Astrocyte (in vitro differentiated cells and primary cell): ENCODE measurements at regions not wholly inside any gene's neighbourhood (a gene's known extent, or its start where the extent isn't known, plus 50 kb on each side); places are given as distances from the start of the nearest gene placed in this dataset.

Experiments
- DNase-seq: peaks from one replicate; pipeline ENCODE4 v3.0.0-alpha.2; 2010; ENCODE audit warnings: low read depth
- FAIRE-seq: peaks from 2 replicates; lab custom pipeline; 2011; peaks lifted over from hg19 to GRCh38; lab: Jason Lieb, UNC
- H2AFZ ChIP-seq: 2 replicates; pipeline ENCODE4 v1.6.0; 2012; ENCODE audit warnings: low read depth, low read length, inconsistent platforms
- H3K27ac ChIP-seq: 2 replicates; pipeline ENCODE4 v1.5.1; 2011; ENCODE audit warnings: low read depth, low read length, inconsistent platforms
- H3K27me3 ChIP-seq: 2 replicates; pipeline ENCODE4 v1.6.0; 2011; ENCODE audit warnings: low read length, inconsistent platforms; ENCODE audit not compliant: insufficient read depth
- H3K36me3 ChIP-seq: 2 replicates; pipeline ENCODE4 v1.5.1; 2011; ENCODE audit warnings: low read length, inconsistent platforms; ENCODE audit not compliant: insufficient read depth
- H3K4me1 ChIP-seq: 2 replicates; pipeline ENCODE4 v1.5.1; 2011; ENCODE audit warnings: low read length, inconsistent platforms; ENCODE audit not compliant: insufficient read depth
- H3K4me2 ChIP-seq: 2 replicates; pipeline ENCODE4 v1.6.0; 2012; ENCODE audit warnings: low read length, inconsistent platforms
- H3K4me3 ChIP-seq: 2 replicates; pipeline ENCODE4 v1.5.1; 2011; ENCODE audit warnings: low read depth, mild to moderate bottlenecking, low read length, inconsistent platforms; ENCODE audit not compliant: insufficient read depth
- H3K79me2 ChIP-seq: 2 replicates; pipeline ENCODE4 v1.6.0; 2012; ENCODE audit warnings: mild to moderate bottlenecking, low read length, inconsistent platforms; ENCODE audit not compliant: insufficient read depth
- H3K9ac ChIP-seq: 2 replicates; pipeline ENCODE4 v1.6.0; 2012; ENCODE audit warnings: mild to moderate bottlenecking, low read length, inconsistent platforms
- H3K9me3 ChIP-seq: 2 replicates; pipeline ENCODE4 v1.5.1; 2012; ENCODE audit warnings: low read depth, mild to moderate bottlenecking, low read length, inconsistent platforms; ENCODE audit not compliant: insufficient read depth
- H4K20me1 ChIP-seq: 2 replicates; pipeline ENCODE4 v1.6.0; 2012; ENCODE audit warnings: low read length, inconsistent platforms; ENCODE audit not compliant: insufficient read depth
- H3K27ac Mint-ChIP-seq: one replicate; pipeline ENCODE4 v1.8.0; 2021; ENCODE audit warnings: mild to moderate bottlenecking, mixed read lengths; ENCODE audit not compliant: unreplicated experiment
- H3K27me3 Mint-ChIP-seq: one replicate; pipeline ENCODE4 v1.8.0; 2021; ENCODE audit warnings: low read depth, mixed read lengths; ENCODE audit not compliant: unreplicated experiment
- H3K36me3 Mint-ChIP-seq: one replicate; pipeline ENCODE4 v1.8.0; 2021; ENCODE audit warnings: low read depth, mixed read lengths; ENCODE audit not compliant: unreplicated experiment
- H3K4me1 Mint-ChIP-seq: one replicate; pipeline ENCODE4 v1.8.0; 2021; ENCODE audit warnings: low read depth, mixed read lengths; ENCODE audit not compliant: unreplicated experiment
- H3K4me3 Mint-ChIP-seq: one replicate; pipeline ENCODE4 v1.8.0; 2021; ENCODE audit warnings: mild to moderate bottlenecking, moderate library complexity, mixed read lengths; ENCODE audit not compliant: unreplicated experiment
- H3K9me3 Mint-ChIP-seq: one replicate; pipeline ENCODE4 v1.8.0; 2021; ENCODE audit warnings: mild to moderate bottlenecking, mixed read lengths; ENCODE audit not compliant: unreplicated experiment
- CTCF ChIP-seq: IDR thresholded peaks from 2 replicates; pipeline ENCODE4 v1.5.1; 2011; ENCODE audit warnings: low read depth, mild to moderate bottlenecking, inconsistent platforms, low read length, moderate library complexity; ENCODE audit not compliant: insufficient read depth
- EZH2 ChIP-seq: IDR thresholded peaks from 2 replicates; pipeline ENCODE4 v1.6.1; 2012; ENCODE audit warnings: mild to moderate bottlenecking, low read length, inconsistent platforms; ENCODE audit not compliant: insufficient read depth

GRCh38 chr10:3623746-3624145 lies 161.3 kb downstream of the KLF6 start:
- Histone ChIP-seq H3K36me3 (no peaks in the 10 kb centered on the region), H3K4me1 (peaks cover 29% of the 10 kb centered on the region), H3K4me2 (peak overlapping the region; percentile 52), H2AFZ (no peak overlapping the region), H3K79me2 (no peaks in the 10 kb centered on the region), H3K4me3 (no peak overlapping the region), H3K9me3 (no peaks in the 10 kb centered on the region), H3K27me3 (no peaks in the 10 kb centered on the region), H4K20me1 (no peaks in the 10 kb centered on the region), H3K9ac (peak overlapping the region; percentile 33), H3K27ac (peak overlapping the region; percentile 45)
- DNase-seq (peak; percentile 83), FAIRE-seq (peak; percentile 17)
- no peaks in the 10 kb centered on the region for H3K36me3 Mint-ChIP-seq
- peaks cover 23% of the 10 kb centered on the region for H3K4me1 Mint-ChIP-seq
- no peak overlapping the region for H3K4me3 Mint-ChIP-seq
- H3K9me3 Mint-ChIP-seq, result peaks cover 9% of the 10 kb centered on the region
- no peak overlapping the region for H3K27ac Mint-ChIP-seq
- H3K27me3 Mint-ChIP-seq, result no peaks in the 10 kb centered on the region
- TF ChIP-seq EZH2, result no peak
- no peak for TF ChIP-seq CTCF

DNA sequence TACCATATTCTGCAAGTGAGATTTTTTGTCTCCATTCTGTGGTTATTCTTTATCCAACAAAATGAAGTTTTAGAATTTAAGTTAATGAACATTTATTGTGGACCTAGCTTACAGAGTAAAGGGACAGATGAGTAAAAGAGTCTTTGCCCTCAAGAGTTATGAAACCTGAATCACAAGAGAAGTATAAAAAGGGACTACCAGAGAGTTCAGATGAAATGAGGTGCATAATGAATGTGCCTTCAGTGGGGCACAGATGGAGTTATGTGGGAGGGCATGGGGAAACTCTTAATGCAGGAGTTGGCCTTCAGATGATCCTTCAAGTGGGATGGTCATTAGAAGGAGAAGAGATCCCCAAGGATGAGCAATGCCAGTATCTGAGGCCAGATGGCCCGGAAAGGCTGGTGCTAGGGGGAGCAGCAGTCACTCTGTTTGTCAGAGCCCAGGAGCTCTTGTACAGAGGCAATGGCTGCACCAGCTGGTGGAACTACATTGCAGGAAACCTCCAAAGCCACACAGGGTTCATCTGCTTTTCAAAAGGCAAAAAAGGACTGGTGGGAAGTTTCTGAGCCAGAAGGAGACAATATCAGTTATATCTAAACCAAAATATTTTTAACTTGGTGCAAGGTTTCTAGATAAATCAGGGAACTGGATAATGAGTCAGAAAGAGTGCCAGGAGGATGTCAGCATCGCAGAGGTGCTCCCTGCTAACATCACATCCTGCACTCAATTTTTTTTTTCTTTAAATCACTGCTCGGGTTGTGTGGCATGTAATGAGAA lies 162.0 kb downstream of the KLF6 start:
- no peak overlapping the region for H2AFZ ChIP-seq
- Mint-ChIP-seq H3K4me1 (peaks cover 23% of the 10 kb centered on the region), H3K36me3 (no peaks in the 10 kb centered on the region), H3K9me3 (peaks cover 9% of the 10 kb centered on the region), H3K27ac (no peak overlapping the region), H3K27me3 (no peaks in the 10 kb centered on the region), H3K4me3 (no peak overlapping the region)
- H3K4me1 ChIP-seq, result peaks cover 29% of the 10 kb centered on the region
- H3K79me2 ChIP-seq, result no peaks in the 10 kb centered on the region
- peak overlapping the region; percentile 52 for H3K4me2 ChIP-seq
- no peak for FAIRE-seq
- no peaks in the 10 kb centered on the region for H3K9me3 ChIP-seq
- H3K4me3 ChIP-seq, result no peak overlapping the region
- no peak overlapping the region for H3K9ac ChIP-seq
- DNase-seq, result peak; percentile 53
- no peaks in the 10 kb centered on the region for H4K20me1 ChIP-seq
- no peak for TF ChIP-seq CTCF
- TF ChIP-seq EZH2, result no peak
- no peaks in the 10 kb centered on the region for H3K36me3 ChIP-seq
- H3K27ac ChIP-seq, result peak overlapping the region; percentile 45
- H3K27me3 ChIP-seq, result no peaks in the 10 kb centered on the region

DNA sequence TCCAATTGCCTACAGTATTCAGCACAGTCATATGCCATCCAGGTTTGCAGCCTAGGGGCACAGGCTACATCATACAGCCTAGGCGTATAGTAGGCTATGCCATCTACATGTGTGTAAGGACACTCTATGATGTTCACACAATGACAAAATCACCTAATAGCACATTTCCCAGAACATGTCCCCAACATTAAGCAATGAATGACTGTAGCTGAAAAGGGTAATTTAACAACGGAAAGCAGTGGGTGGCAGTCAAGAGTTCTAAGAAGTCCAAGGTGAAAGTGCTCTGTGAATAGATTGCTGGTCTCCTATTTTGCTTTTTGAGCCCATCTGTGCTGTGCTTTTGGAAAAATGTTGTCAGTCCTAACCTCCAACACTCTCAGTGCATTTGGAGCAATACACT lies 162.6 kb downstream of the KLF6 start:
- no peak for TF ChIP-seq CTCF
- TF ChIP-seq EZH2, result no peak
- Histone ChIP-seq H3K4me2 (no peak overlapping the region), H3K27ac (no peak overlapping the region), H3K4me3 (no peak overlapping the region), H2AFZ (no peak overlapping the region), H3K9ac (no peak overlapping the region), H3K36me3 (no peaks in the 10 kb centered on the region), H4K20me1 (no peaks in the 10 kb centered on the region), H3K4me1 (peaks cover 29% of the 10 kb centered on the region), H3K9me3 (no peaks in the 10 kb centered on the region), H3K79me2 (no peaks in the 10 kb centered on the region), H3K27me3 (no peaks in the 10 kb centered on the region)
- Mint-ChIP-seq H3K4me1 (peaks cover 23% of the 10 kb centered on the region), H3K4me3 (no peak overlapping the region), H3K9me3 (peaks cover 9% of the 10 kb centered on the region), H3K27ac (no peak overlapping the region), H3K27me3 (no peaks in the 10 kb centered on the region), H3K36me3 (no peaks in the 10 kb centered on the region)
- DNase-seq (no peak), FAIRE-seq (no peak)
